Subcutaneous abdominal adipose tissue (tissue), 5 donors: ENCODE measurements at regions not wholly inside any gene's neighbourhood (a gene's known extent, or its start where the extent isn't known, plus 50 kb on each side); places are given as distances from the start of the nearest gene placed in this dataset.
"Not testable (repeated sequence)": the region's sequence is repeated elsewhere in the genome, so short reads cannot be mapped to it uniquely, and the experiment has no call there.

Experiments used
- H3K27ac ChIP-seq: one replicate; pipeline ENCODE4 v1.7.0; 2013; ENCODE audit warnings: low read depth, mild to moderate bottlenecking, inconsistent platforms, low read length, moderate library complexity
- H3K27me3 ChIP-seq, 5 donors: one replicate each; pipeline ENCODE4 v1.7.0; 2013; ENCODE audit warnings: low read length in 5 of 5, inconsistent platforms in 1 of 5; ENCODE audit not compliant: control insufficient read depth in 5 of 5, insufficient read depth in 4 of 5
- H3K36me3 ChIP-seq, 5 donors: one replicate each; pipeline ENCODE4 v1.7.0; 2013; ENCODE audit warnings: low read length in 5 of 5; ENCODE audit not compliant: control insufficient read depth in 5 of 5, insufficient read depth in 5 of 5
- H3K4me1 ChIP-seq, 5 donors: one replicate each; pipeline ENCODE4 v1.7.0; 2013; ENCODE audit warnings: low read length in 5 of 5, mild to moderate bottlenecking in 3 of 5, moderate library complexity in 1 of 5; ENCODE audit not compliant: control insufficient read depth in 5 of 5, insufficient read depth in 5 of 5
- H3K4me3 ChIP-seq, 5 donors: one replicate each; pipeline ENCODE4 v1.7.0; 2013; ENCODE audit warnings: low read length in 5 of 5, low read depth in 1 of 5
- H3K9ac ChIP-seq, 5 donors: one replicate each; pipeline ENCODE4 v1.7.0; 2013; ENCODE audit warnings: low read length in 5 of 5, mild to moderate bottlenecking in 4 of 5, moderate library complexity in 3 of 5
- H3K9me3 ChIP-seq, 5 donors: one replicate each; pipeline ENCODE4 v1.7.0; 2013; ENCODE audit warnings: low read length in 5 of 5; ENCODE audit not compliant: control insufficient read depth in 5 of 5
- donor health status: healthy.
- donor health status: healthy.
- donor health status: healthy.
- donor health status: healthy.
- donor health status: healthy.

DNA sequence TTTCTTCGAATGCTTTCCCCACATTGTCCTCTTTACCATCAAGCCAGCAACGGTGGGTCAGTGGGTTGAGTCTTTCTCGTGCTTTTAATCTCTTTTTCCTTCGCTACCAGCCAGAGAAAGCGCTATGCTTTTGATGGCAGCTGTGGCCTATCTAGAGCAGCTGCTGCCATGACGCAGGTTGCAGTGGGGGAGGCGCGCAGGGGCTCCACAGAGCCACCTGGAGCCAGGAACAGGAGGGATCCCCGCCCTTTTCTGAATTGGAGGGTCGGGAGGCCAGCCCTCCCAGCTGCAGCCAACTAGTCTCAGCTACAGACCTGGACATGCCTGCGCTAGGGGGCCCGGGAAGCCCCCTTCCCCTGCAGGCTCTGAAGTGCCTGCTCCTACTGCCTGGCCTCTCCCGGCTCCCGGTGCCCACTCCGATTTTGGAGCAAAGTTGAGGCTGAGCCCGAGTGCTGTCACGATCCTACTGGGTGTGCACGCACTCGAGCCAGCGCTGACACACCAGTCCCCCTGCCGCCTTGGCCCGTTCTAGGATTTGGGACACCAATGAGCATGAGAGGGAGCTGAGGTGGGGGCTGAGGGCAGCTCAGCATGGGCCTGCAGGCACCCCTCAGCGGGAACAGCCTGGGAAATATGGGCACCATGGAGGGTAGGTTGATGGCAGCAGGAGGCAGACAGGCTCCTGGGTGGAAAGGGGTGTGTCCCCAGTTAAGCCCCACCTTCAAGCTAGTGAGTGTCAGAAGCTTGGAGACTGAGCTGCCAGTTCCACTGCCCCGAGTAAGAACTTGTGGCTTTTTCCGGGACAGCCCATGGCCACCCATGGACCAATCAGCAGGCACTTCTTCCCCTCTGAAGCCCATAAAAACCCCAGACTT lies 784.2 kb downstream of the SLC6A15 start:
- no peaks in the 10 kb centered on the region for H3K9me3 ChIP-seq
- no peak overlapping the region for H3K4me3 ChIP-seq
- H3K4me1 ChIP-seq = no peaks in the 10 kb centered on the region
- no peaks in the 10 kb centered on the region for H3K27me3 ChIP-seq
- H3K27ac ChIP-seq = no peak overlapping the region
- no peak overlapping the region for H3K9ac ChIP-seq
- no peaks in the 10 kb centered on the region for H3K36me3 ChIP-seq

DNA sequence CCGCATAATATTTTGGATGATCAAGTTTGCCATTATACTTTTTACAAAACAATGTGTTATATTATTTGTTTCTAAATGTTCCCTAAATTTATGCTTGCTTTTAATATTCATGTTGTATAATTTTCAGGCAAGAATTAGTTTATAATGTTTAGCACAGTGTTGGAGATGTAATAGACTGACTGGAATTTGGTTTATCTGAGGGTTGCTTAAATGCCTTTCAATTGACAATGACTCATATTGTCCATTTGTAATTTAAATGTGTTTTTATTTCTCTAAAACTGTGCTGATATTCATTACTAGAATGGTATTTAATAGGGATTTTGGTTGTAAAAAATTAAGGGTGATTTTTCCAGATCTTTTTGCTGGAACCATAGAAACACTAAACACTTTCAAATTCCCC lies 788.4 kb downstream of the SLC6A15 start:
- H3K9me3 ChIP-seq = no peaks in the 10 kb centered on the region
- no peak overlapping the region for H3K9ac ChIP-seq
- no peaks in the 10 kb centered on the region for H3K27me3 ChIP-seq
- no peak overlapping the region for H3K4me3 ChIP-seq
- H3K36me3 ChIP-seq = no peaks in the 10 kb centered on the region
- no peak overlapping the region for H3K27ac ChIP-seq
- no peaks in the 10 kb centered on the region for H3K4me1 ChIP-seq

DNA sequence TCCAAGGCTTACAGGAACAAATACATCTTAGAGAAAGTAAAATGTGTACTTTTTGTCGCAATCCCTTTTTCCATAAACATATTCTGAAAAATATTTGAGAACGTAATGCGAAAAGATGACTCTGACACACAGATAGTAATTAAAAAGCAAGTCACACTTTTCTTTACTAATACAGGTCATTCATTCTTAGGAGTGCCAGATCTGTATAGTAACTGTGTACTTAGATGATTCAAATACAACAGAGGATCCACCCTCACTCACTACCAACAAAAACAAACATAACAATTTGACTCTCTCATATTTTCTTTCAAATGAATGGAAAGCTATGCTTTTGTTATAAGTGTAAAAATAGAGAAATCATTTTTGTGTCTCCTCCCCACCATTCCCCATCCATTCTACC lies 795.4 kb downstream of the SLC6A15 start:
- no peak overlapping the region for H3K4me3 ChIP-seq
- H3K4me1 ChIP-seq = no peaks in the 10 kb centered on the region
- no peak overlapping the region for H3K9ac ChIP-seq
- H3K36me3 ChIP-seq = no peaks in the 10 kb centered on the region
- H3K27me3 ChIP-seq = no peaks in the 10 kb centered on the region
- no peak overlapping the region for H3K27ac ChIP-seq
- no peaks in the 10 kb centered on the region for H3K9me3 ChIP-seq

DNA sequence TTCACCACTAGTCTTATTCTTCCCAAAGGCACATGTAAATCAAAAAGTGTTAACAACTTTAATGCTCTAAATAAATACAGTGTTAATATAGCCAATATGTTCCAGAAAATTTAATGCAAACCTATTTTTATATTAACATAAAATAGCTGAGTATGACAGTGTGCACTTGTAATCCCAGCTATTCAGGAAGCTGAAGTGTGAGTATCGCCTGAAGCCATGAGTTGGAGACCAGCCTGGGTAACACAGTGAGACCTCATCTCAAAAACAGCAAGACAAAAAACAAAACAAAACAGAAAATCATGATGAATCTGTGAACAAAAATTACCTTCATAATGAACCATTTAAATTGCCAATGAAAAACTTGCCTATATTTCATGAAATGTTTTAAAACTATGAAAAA lies 798.9 kb downstream of the SLC6A15 start:
- Histone ChIP-seq H3K4me1 (no peaks in the 10 kb centered on the region), H3K4me3 (no peak overlapping the region), H3K9me3 (peaks cover 0 to 8% (median 2%) of the 10 kb centered on the region in 5 donors), H3K36me3 (no peaks in the 10 kb centered on the region), H3K27ac (no peak overlapping the region), H3K27me3 (no peaks in the 10 kb centered on the region), H3K9ac (no peak overlapping the region)

DNA sequence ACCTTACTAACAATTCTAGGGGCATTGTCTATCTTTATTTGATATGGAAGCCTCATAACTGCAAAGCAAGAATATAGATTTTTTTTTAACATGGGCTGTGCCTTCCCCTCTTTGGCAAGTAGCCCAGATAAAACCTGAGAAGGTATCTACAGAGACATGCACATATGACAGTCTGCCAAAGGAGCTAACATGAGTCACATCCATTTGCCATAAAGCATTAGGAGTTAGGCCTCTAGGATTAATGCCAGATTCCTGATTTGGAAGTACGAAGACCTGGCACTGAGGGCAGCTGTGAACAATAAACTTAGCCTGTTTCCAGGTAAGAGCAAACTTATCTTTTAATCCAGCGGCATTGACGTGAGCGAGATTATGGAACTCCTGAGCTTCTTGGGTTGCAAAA lies 808.7 kb downstream of the SLC6A15 start:
- not testable (repeated sequence) for H3K27me3 ChIP-seq, H3K4me3 ChIP-seq, H3K27ac ChIP-seq, H3K9ac ChIP-seq, H3K4me1 ChIP-seq, H3K36me3 ChIP-seq
- H3K9me3 ChIP-seq = peaks cover 3 to 33% (median 21%) of the 10 kb centered on the region in 5 donors

DNA sequence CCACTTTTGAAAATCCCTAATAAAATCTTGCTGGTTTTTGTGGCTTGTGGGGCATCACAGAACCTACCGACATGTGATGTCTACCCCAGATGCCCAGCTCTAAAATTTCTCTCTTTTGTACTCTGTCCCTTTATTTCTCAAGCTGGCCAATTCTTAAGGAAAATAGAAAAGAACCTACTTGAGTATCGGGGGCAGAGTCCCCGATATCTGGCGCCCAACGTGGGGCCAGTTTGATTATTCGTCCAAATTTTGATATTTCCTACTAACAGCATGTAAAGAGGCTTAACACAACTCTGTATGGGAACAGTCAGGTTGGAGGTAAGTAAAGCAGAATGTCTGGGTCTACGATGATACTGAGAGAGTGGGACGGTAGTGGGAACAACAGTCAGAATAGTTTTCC lies 810.6 kb downstream of the SLC6A15 start:
- not testable (repeated sequence) for H3K27me3 ChIP-seq, H3K4me1 ChIP-seq, H3K36me3 ChIP-seq, H3K4me3 ChIP-seq, H3K9ac ChIP-seq, H3K27ac ChIP-seq
- peaks cover 3 to 40% (median 24%) of the 10 kb centered on the region in 5 donors for H3K9me3 ChIP-seq

DNA sequence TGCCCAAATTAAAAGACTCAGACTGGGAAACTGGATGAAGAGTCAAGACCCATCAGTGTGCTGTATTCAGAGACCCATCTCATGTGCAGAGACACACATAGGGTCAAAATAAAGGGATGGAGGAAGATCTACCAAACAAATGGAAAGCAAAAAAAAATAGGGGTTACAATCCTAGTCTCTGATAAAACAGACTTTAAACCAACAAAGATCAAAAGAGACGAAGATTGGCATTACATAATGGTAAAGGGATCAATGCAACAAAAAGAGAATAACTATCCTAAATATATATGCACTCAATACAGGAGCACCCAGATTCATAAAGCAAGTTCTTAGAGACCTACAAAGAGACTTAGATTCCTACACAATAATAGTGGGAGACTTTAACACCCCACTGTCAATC lies 813.0 kb downstream of the SLC6A15 start:
- H3K27me3 ChIP-seq, H3K36me3 ChIP-seq, H3K27ac ChIP-seq, H3K4me1 ChIP-seq, H3K9ac ChIP-seq, H3K4me3 ChIP-seq: not testable (repeated sequence)
- peaks cover 3 to 38% (median 24%) of the 10 kb centered on the region in 5 donors for H3K9me3 ChIP-seq

DNA sequence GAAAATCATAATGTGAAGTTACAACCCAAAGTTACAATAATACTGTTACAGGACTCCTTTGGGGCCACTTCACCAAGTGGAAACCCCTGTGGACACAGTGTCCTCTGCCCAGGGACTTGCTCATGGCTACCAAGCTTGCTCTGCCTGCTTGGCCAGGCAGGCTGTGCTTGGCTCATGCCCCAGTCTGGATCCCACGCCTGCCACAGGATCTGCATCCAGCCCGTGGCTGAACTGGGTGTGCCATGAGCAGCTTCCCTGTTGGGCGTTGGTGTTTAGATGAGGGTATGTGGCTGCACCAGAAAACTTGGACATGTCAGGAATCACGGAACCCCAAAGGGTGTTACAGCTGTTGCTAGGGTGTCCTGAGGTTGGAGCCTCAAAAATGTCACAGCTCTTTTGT lies 820.9 kb downstream of the SLC6A15 start:
- no peaks in the 10 kb centered on the region for H3K4me1 ChIP-seq
- peaks cover 0 to under 1% (median 0%) of the 10 kb centered on the region in 5 donors for H3K9me3 ChIP-seq
- H3K27me3 ChIP-seq = no peaks in the 10 kb centered on the region
- no peaks in the 10 kb centered on the region for H3K36me3 ChIP-seq
- no peak overlapping the region for H3K4me3 ChIP-seq
- no peak overlapping the region for H3K9ac ChIP-seq
- H3K27ac ChIP-seq = no peak overlapping the region

DNA sequence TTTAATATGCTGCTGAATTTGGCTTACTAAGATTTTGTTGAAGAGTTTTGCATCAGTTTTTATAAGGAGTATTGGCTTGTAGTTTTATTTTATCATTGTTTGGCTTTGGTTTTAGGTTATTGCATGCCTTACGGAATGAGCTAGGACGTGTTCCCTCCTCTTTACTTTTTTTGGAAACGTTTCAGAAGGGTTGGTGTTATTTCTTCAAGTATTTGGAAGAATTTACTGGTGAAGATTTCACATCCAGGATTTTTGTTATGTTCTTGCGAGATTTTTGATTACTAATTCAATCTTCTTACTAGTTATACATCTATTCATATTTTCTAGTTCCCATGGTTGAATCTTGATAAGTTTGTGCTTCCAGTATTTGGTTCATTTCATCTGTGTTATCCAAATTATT lies 823.2 kb downstream of the SLC6A15 start:
- Histone ChIP-seq H3K27ac (no peak overlapping the region), H3K4me1 (no peaks in the 10 kb centered on the region), H3K36me3 (no peaks in the 10 kb centered on the region), H3K9ac (no peak overlapping the region), H3K9me3 (no peaks in the 10 kb centered on the region), H3K27me3 (no peaks in the 10 kb centered on the region), H3K4me3 (no peak overlapping the region)

DNA sequence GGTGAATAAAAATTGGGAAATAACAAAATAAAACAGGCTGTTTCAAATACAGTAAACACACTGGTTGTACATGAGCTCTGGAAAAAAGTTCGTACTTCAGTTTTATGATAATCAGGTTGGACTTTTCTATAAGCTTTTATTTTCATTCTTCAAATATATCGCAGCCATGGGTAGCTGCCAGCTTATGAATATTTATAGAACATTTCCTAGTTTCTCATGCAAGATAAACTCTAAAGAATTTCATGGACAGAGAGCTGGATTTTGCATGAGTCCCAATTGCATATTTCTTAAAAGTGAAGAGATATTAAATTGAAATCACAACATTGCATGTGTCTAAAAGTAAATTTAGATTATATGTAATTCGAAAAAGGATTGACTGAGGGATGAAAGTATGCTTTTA lies 827.6 kb downstream of the SLC6A15 start:
- no peaks in the 10 kb centered on the region for H3K36me3 ChIP-seq
- no peaks in the 10 kb centered on the region for H3K27me3 ChIP-seq
- H3K4me1 ChIP-seq = no peaks in the 10 kb centered on the region
- no peak overlapping the region for H3K9ac ChIP-seq
- no peak overlapping the region for H3K4me3 ChIP-seq
- H3K27ac ChIP-seq = no peak overlapping the region
- no peaks in the 10 kb centered on the region for H3K9me3 ChIP-seq
